Uterus (tissue), 2 donors: ENCODE measurements at regions not wholly inside any gene's neighbourhood (a gene's known extent, or its start where the extent isn't known, plus 50 kb on each side); places are given as distances from the start of the nearest gene placed in this dataset.

Experiments used
- POLR2A ChIP-seq, 2 donors: fragments of 450-650 bp; IDR thresholded peaks; one replicate each; pipeline ENCODE4 v1.6.1; 2016; ENCODE audit warnings: antibody characterized with exemption in 2 of 2, mild to moderate bottlenecking in 1 of 2, moderate library complexity in 1 of 2
- TF ChIP-seq, protein P1 (sequence below), 4 experiments: fragments of 200-600 bp in 2 of 4; fragments of 450-650 bp in 2 of 4; sonication (generic) in 2 of 4; IDR thresholded peaks; one replicate each; pipeline ENCODE4 v1.5.1; 2016 to 2019; ENCODE audit warnings: antibody characterized with exemption in 4 of 4, mild to moderate bottlenecking in 2 of 4, moderate library complexity in 1 of 4

DNA sequence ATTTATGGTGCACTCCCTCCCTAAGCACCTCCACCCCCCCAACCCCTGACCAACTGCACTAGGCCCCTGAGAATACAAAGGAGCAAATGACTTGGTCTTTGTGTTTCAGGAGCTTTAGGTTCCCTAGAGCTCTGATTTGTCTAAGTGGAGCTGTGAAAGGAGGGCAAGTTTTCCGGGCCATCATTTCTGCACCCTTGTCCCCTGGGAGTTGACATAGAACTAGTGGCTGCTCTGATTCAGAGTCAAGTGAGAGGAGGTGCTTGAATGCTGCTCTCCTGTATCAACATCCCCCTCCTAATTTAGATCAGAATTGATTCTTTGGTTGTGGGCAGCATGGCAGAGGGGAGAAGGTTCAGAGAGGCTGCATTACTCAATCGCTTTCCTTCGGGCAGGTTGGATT lies 391.6 kb downstream of the KCNRG start:
- TF ChIP-seq POLR2A (IDR thresholded peaks at IDR 0.05): no peak
- TF ChIP-seq, protein P1, sequence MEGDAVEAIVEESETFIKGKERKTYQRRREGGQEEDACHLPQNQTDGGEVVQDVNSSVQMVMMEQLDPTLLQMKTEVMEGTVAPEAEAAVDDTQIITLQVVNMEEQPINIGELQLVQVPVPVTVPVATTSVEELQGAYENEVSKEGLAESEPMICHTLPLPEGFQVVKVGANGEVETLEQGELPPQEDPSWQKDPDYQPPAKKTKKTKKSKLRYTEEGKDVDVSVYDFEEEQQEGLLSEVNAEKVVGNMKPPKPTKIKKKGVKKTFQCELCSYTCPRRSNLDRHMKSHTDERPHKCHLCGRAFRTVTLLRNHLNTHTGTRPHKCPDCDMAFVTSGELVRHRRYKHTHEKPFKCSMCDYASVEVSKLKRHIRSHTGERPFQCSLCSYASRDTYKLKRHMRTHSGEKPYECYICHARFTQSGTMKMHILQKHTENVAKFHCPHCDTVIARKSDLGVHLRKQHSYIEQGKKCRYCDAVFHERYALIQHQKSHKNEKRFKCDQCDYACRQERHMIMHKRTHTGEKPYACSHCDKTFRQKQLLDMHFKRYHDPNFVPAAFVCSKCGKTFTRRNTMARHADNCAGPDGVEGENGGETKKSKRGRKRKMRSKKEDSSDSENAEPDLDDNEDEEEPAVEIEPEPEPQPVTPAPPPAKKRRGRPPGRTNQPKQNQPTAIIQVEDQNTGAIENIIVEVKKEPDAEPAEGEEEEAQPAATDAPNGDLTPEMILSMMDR (IDR thresholded peaks at IDR 0.05): no peak
